HUES64 (cell line): ENCODE measurements at regions not wholly inside any gene's neighbourhood (a gene's known extent, or its start where the extent isn't known, plus 50 kb on each side); places are given as distances from the start of the nearest gene placed in this dataset.

ENCODE experiments used
- H3K27ac ChIP-seq: 2 replicates; pipeline ENCODE4 v1.7.0; 2013; ENCODE audit warnings: low read depth, low read length, inconsistent platforms
- H3K27me3 ChIP-seq: 2 replicates; pipeline ENCODE4 v1.6.1; 2013; ENCODE audit warnings: mild to moderate bottlenecking, low read length; ENCODE audit not compliant: insufficient read depth
- H3K36me3 ChIP-seq: 2 replicates; pipeline ENCODE4 v1.6.1; 2013; ENCODE audit warnings: mild to moderate bottlenecking, low read length; ENCODE audit not compliant: insufficient read depth
- H3K4me1 ChIP-seq: 2 replicates; pipeline ENCODE4 v1.6.1; 2013; ENCODE audit warnings: mild to moderate bottlenecking, low read length, moderate library complexity; ENCODE audit not compliant: insufficient read depth
- H3K4me3 ChIP-seq: 2 replicates; pipeline ENCODE4 v1.5.1; 2013; ENCODE audit warnings: mild to moderate bottlenecking, low read length, moderate library complexity
- H3K9ac ChIP-seq: 2 replicates; pipeline ENCODE4 v1.6.1; 2013; ENCODE audit warnings: mild to moderate bottlenecking, low read depth, low read length
- H3K9me3 ChIP-seq: 2 replicates; pipeline ENCODE4 v1.6.1; 2013; ENCODE audit warnings: low read depth, low read length; ENCODE audit not compliant: insufficient read depth
- whole genome bisulfite sequencing: fragments of 150-250, 120-280 bp; methylation state at CpG from one replicate; pipeline ENCODE4 v1.1.7; 2013; ENCODE audit warnings: missing lambda C conversion rate; 5-methylcytosine and 5-hydroxymethylcytosine counted together

DNA sequence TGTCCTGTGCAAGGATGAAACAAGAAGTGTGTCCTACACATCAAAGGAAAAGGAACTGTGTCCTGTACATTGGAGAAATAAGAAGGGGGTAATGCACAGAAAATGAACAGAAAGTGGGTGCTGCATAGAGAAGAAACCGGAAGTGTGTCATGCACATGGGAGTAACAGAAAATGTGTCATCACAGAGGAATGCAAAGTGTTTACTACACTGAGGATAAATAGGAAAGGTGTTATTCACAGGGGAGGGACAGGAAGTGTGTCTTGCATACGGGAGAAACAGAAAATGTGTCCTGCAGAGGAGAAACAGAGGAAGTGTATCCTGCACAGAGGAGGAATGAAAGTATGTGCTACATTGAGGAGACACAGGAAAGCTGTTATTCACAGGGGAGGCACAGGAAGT, 834.9 kb downstream of the CDY2B start:
- WGBS: 88% methylated on average over 2 of the region's 2 CpGs
- H3K36me3 ChIP-seq: no peaks in the 10 kb centered on the region
- H3K27ac ChIP-seq: no peak overlapping the region
- H3K4me1 ChIP-seq: no peaks in the 10 kb centered on the region
- no peak overlapping the region for H3K4me3 ChIP-seq
- H3K27me3 ChIP-seq: no peaks in the 10 kb centered on the region
- H3K9ac ChIP-seq: no peak overlapping the region
- no peaks in the 10 kb centered on the region for H3K9me3 ChIP-seq

DNA sequence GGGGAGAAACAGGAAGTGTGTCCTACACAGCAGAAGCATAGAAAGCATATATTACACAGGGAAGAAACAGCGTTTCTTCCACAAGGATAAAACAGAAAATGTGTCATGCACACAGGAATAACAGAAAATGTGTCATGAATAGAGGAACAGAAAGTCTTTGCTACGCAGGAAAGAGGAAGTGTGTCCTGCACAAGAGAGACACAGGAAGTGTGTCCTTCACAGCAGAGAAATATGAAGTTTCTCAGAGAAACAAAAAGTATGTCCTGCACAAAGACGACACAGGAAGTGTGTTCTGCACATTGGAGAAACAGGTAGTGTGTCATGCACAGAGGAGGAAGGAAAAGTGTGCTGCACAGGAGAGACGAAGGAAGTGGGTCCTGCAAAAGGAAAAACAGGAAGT, 835.3 kb downstream of the CDY2B start:
- WGBS: 91% methylated on average over 4 of the region's 4 CpGs
- H3K4me1 ChIP-seq: no peaks in the 10 kb centered on the region
- H3K4me3 ChIP-seq: no peak overlapping the region
- no peak overlapping the region for H3K9ac ChIP-seq
- no peaks in the 10 kb centered on the region for H3K27me3 ChIP-seq
- no peaks in the 10 kb centered on the region for H3K9me3 ChIP-seq
- H3K36me3 ChIP-seq: no peaks in the 10 kb centered on the region
- no peak overlapping the region for H3K27ac ChIP-seq

DNA sequence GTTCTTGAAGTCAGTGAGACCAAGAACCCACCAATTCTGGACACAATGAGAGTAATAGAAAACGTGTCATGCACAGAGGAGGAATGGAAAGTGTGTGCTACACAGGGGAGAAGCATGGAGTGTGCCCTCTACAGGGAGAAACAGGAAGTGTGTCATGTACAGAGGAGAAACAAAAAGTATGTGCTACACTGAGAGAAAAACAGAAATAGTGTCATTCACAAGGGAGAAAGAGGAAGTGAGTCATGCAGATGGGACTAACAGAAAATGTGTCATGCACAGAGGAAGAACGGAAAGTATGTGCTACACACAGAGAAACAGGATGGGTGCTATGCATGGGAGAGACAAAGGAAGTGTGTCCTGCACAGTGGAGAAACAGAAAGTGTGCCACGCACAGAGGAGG, 835.7 kb downstream of the CDY2B start:
- no peaks in the 10 kb centered on the region for H3K27me3 ChIP-seq
- no peaks in the 10 kb centered on the region for H3K9me3 ChIP-seq
- no peaks in the 10 kb centered on the region for H3K36me3 ChIP-seq
- no peak overlapping the region for H3K27ac ChIP-seq
- WGBS: 84% methylated on average over 3 of the region's 3 CpGs
- no peak overlapping the region for H3K4me3 ChIP-seq
- H3K9ac ChIP-seq: no peak overlapping the region
- no peaks in the 10 kb centered on the region for H3K4me1 ChIP-seq

DNA sequence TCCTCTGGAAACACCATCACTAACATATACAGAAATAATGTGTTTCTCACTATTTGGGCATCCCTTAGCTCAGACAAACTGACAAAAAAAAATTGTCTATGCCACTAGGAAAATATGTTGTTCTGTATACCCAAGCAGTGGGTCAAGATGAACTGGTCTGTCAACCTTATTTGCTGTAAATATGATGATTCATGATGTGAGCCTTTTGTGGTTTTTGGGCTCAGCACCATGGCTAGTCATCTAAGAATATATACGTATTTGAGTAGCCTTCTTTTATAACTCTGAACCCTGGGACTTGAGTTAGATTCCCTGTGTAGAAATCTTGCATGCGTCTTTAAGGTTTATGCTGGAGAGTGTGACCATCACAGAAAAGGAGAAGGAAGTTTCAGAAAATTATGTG, 841.6 kb downstream of the CDY2B start:
- Histone ChIP-seq H3K27me3 (no peaks in the 10 kb centered on the region), H3K27ac (no peak overlapping the region), H3K4me3 (no peak overlapping the region), H3K4me1 (no peaks in the 10 kb centered on the region), H3K9ac (no peak overlapping the region), H3K36me3 (no peaks in the 10 kb centered on the region), H3K9me3 (no peaks in the 10 kb centered on the region)
- 95% methylated on average over 2 of the region's 2 CpGs for WGBS

DNA sequence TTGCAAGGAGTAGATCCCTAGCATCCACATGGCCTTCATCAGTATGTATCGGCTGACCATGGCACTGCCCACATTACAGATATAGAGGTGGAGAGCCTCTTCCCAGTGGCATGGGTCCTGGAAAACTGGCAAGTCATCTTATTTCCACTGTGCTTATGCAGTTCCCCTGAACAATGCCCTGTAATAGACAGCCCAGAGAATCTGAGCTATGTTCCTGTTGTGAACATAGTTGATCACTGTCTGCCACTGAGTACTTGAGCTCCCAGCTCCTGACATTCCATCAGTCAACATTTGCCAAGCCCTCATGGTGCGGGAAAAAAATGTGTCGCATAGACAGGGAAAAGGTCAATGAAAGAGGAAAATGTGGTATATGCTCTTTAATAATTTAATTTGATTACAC, 861.9 kb downstream of the CDY2B start:
- H3K27ac ChIP-seq: no peak overlapping the region
- H3K4me3 ChIP-seq: no peak overlapping the region
- WGBS: 100% methylated on average over 1 of the region's 3 CpGs
- H3K9ac ChIP-seq: no peak overlapping the region
- no peaks in the 10 kb centered on the region for H3K4me1 ChIP-seq
- no peaks in the 10 kb centered on the region for H3K36me3 ChIP-seq
- H3K9me3 ChIP-seq: no peaks in the 10 kb centered on the region
- H3K27me3 ChIP-seq: no peaks in the 10 kb centered on the region

DNA sequence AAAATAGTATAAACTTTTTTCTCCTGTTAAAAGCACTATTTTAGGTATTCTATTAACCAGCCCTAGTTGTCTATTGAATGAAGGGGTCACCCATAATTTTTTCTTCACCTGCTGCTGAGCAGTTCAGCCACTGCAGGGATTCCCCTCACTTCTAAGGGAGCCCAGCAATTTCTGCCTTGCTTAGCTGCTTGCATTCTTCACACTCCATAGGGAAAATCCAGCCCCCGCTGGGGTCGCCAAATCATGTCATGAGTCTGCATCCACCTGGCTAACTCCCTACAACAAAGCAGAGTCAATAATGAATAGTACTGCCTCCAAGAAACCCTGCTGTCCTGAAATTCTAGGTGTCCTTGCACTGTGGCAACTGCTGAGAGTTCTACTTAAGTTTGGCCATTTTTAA, 886.5 kb downstream of the CDY2B start:
- 39% methylated on average over 2 of the region's 2 CpGs for WGBS
- Histone ChIP-seq H3K4me3 (no peak overlapping the region), H3K27ac (no peak overlapping the region), H3K27me3 (no peaks in the 10 kb centered on the region), H3K9me3 (no peaks in the 10 kb centered on the region), H3K9ac (no peak overlapping the region), H3K4me1 (no peaks in the 10 kb centered on the region), H3K36me3 (no peaks in the 10 kb centered on the region)

DNA sequence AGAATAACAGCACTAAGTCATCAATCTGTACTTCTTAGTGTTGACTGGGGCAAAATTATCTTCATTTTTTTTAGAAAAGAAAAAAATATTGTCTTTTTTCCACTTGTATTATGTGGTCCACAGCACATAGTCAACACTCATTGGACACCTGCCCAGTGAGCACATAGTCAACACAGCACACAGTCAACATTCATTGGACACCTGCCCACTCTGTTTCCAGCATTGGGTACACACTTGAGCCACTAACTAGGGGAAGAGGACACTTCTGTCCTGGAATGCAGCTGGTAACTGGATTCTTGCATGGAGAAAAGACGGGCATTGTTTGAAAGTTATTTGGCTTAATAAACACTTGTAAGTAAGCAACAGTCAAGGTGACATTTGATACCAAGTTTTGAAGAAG, 898.2 kb downstream of the CDY2B start:
- no peak overlapping the region for H3K27ac ChIP-seq
- no peaks in the 10 kb centered on the region for H3K9me3 ChIP-seq
- H3K36me3 ChIP-seq: no peaks in the 10 kb centered on the region
- H3K4me1 ChIP-seq: no peaks in the 10 kb centered on the region
- H3K9ac ChIP-seq: no peak overlapping the region
- no peaks in the 10 kb centered on the region for H3K27me3 ChIP-seq
- no peak overlapping the region for H3K4me3 ChIP-seq
- WGBS: 100% methylated on average over 1 of the region's 1 CpG

DNA sequence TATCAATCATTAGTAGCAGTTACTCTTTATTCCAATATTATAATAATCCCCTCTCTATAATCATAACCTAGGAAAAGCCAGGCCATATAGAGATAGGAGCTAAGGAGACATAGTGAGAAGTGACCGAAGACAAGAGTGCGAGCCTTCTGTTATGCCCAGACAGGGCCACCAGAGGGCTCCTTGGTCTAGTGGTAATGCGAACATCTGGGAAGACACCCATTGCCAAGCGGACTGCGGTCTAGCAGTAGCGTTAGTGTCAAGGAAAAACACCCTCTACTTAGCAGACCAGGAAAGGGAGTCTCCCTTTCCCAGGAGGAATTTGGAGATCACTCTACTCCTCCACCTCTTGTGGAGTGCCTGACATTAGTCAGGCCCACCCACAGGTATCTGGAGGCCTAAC, 920.9 kb downstream of the CDY2B start:
- 88% methylated on average over 6 of the region's 6 CpGs for WGBS
- Histone ChIP-seq H3K27me3 (no peaks in the 10 kb centered on the region), H3K9ac (no peak overlapping the region), H3K27ac (no peak overlapping the region), H3K4me1 (no peaks in the 10 kb centered on the region), H3K4me3 (no peak overlapping the region), H3K36me3 (no peaks in the 10 kb centered on the region), H3K9me3 (peaks cover 3% of the 10 kb centered on the region; the same call in 1 of the 2 replicates)

DNA sequence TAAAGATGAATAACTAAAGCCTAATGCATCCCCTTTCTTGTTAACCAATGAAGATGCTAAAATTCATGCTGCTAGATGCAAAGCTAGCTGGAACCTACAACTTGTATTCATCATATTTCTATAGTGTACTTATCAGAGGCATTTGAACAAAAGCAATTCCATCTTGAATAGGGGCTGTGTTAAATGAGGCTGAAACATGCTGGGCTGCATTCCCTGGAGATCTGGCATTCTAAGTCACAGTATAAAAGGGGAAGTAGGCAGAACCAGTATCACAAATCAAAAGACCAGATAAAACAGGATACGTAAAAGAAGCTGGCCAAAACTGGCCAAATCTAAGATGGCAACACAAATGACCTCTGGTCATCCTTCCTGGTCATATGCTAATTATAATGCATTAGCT, 932.8 kb downstream of the CDY2B start:
- Histone ChIP-seq H3K27ac (no peak overlapping the region), H3K4me1 (no peaks in the 10 kb centered on the region), H3K27me3 (no peaks in the 10 kb centered on the region), H3K36me3 (no peaks in the 10 kb centered on the region), H3K9me3 (no peaks in the 10 kb centered on the region; the same call in 1 of the 2 replicates), H3K9ac (no peak overlapping the region), H3K4me3 (no peak overlapping the region)
- 100% methylated on average over 1 of the region's 1 CpG for WGBS
